Panc1 (cell line): ENCODE measurements at regions not wholly inside any gene's neighbourhood (a gene's known extent, or its start where the extent isn't known, plus 50 kb on each side); places are given as distances from the start of the nearest gene placed in this dataset.

Experiments
- ATAC-seq: fragments of 200-7000 bp; cut with Tn5 transposase; 2 replicates; pipeline ENCODE4 v1.9.1; 2020; ENCODE audit warnings: mild to moderate bottlenecking, moderate library complexity
- BruUV-seq: library from RNA; stranded (reverse); fragments of 400-500 nt; replicated peaks from 2 replicates; lab custom pipeline; 2021; lab: Mats Ljungman, UMichigan
- CTCF ChIA-PET: fragments of 300-600 bp; sonication (Branson Sonifier 250); formaldehyde crosslinking; loops from one replicate; lab custom pipeline; 2022; ENCODE audit warnings: antibody characterized with exemption; lab: Charles Lee
- POLR2A ChIA-PET: fragments of 300-600 bp; sonication (Branson Sonifier 250); formaldehyde crosslinking; loops from one replicate; lab custom pipeline; 2022; ENCODE audit warnings: antibody characterized with exemption; lab: Charles Lee
- DNase-seq: peaks from one replicate; pipeline ENCODE4 v3.0.0-alpha.2; 2010; ENCODE audit warnings: low read depth, low spot score
- H3K27ac ChIP-seq: 2 replicates; pipeline ENCODE4 v1.5.1; 2011; ENCODE audit warnings: mild to moderate bottlenecking, low read length, inconsistent platforms
- H3K27me3 ChIP-seq: fragments of 200-500 bp; sonication (Bioruptor generic); 2 replicates; pipeline ENCODE4 v1.6.0; 2014; ENCODE audit warnings: low read length, inconsistent platforms; ENCODE audit not compliant: control insufficient read depth, insufficient read depth
- H3K36me3 ChIP-seq: fragments of 200-500 bp; sonication (Bioruptor generic); 2 replicates; pipeline ENCODE4 v1.5.1; 2014; ENCODE audit warnings: inconsistent platforms, mild to moderate bottlenecking, low read length, moderate library complexity; ENCODE audit not compliant: control insufficient read depth, insufficient read depth
- H3K4me1 ChIP-seq: 2 replicates; pipeline ENCODE4 v1.5.1; 2011; ENCODE audit warnings: inconsistent platforms, mild to moderate bottlenecking, low read length, moderate library complexity; ENCODE audit not compliant: control insufficient read depth, insufficient read depth
- H3K4me3 ChIP-seq, 2 experiments: 2 replicates each; pipeline ENCODE4 v1.5.1; 2011 to 2012; ENCODE audit warnings: low read depth in 2 of 2, low read length in 2 of 2, mild to moderate bottlenecking in 2 of 2, inconsistent platforms in 1 of 2, moderate library complexity in 1 of 2
- H3K9me3 ChIP-seq: fragments of 200-500 bp; sonication (Bioruptor generic); 2 replicates; pipeline ENCODE4 v1.5.1; 2014; ENCODE audit warnings: low read depth, mild to moderate bottlenecking, inconsistent platforms, low read length, moderate library complexity; ENCODE audit not compliant: control insufficient read depth, insufficient read depth
- POLR2AphosphoS5 ChIP-seq: IDR thresholded peaks from 2 replicates; pipeline ENCODE4 v1.6.1; 2012; ENCODE audit warnings: mild to moderate bottlenecking, low read depth, low read length, moderate library complexity
- SIN3A ChIP-seq: IDR thresholded peaks from 2 replicates; pipeline ENCODE4 v1.6.1; 2012; ENCODE audit warnings: low read depth, mild to moderate bottlenecking, low read length, moderate library complexity, borderline replicate concordance; ENCODE audit not compliant: insufficient read depth
- TCF7L2 ChIP-seq: IDR thresholded peaks from 2 replicates; pipeline ENCODE4 v1.6.1; 2011; ENCODE audit warnings: mild to moderate bottlenecking, low read depth, low read length, inconsistent platforms
- in situ Hi-C: cut with HindIII; loops from 2 replicates; pipeline ENCODE4 v1.10.0; 2016; ENCODE audit warnings: low sequenced_read_pairs, low pct_unique_long_range_greater_than_20kb
- intact Hi-C: fragments of 100-400 bp; cut with micrococcal nuclease; formaldehyde crosslinking; loops from one replicate; pipeline ENCODE4 v1.10.0; 2022; ENCODE audit not compliant: unreplicated experiment
- TF ChIP-seq, protein P1 (sequence below), 2 experiments: IDR thresholded peaks; 2 replicates each; pipeline ENCODE4 v1.6.1; 2011 to 2012; ENCODE audit warnings: low read depth in 2 of 2, control low read depth in 1 of 2, low read length in 1 of 2, mild to moderate bottlenecking in 1 of 2, moderate library complexity in 1 of 2; ENCODE audit not compliant: insufficient read depth in 1 of 2
- TF ChIP-seq, protein P2 (sequence below): fragments of 450-650 bp; IDR thresholded peaks from 2 replicates; pipeline ENCODE4 v1.5.1; 2017; ENCODE audit warnings: mild to moderate bottlenecking

GRCh38 chr21:43280949-43281633 lies 112.3 kb downstream of the CRYAA start:
- Histone ChIP-seq H3K36me3 (no peaks in the 10 kb centered on the region), H3K9me3 (no peaks in the 10 kb centered on the region), H3K4me3 (no peak overlapping the region), H3K27me3 (no peaks in the 10 kb centered on the region), H3K4me1 (no peaks in the 10 kb centered on the region), H3K27ac (no peak overlapping the region)
- POLR2A ChIA-PET: interaction anchor here (0.6 kb wide), 1 partner anchor 40 kb away, joined by 3 read pairs; no protein-coding TSS in a partner anchor
- ATAC-seq (peak; percentile 41; the same call in 1 of the 2 replicates), DNase-seq (no peak)
- CTCF ChIA-PET: no interaction called here
- in situ Hi-C loops: no loop called here
- intact Hi-C loops: no loop called here
- TF ChIP-seq, protein P1, sequence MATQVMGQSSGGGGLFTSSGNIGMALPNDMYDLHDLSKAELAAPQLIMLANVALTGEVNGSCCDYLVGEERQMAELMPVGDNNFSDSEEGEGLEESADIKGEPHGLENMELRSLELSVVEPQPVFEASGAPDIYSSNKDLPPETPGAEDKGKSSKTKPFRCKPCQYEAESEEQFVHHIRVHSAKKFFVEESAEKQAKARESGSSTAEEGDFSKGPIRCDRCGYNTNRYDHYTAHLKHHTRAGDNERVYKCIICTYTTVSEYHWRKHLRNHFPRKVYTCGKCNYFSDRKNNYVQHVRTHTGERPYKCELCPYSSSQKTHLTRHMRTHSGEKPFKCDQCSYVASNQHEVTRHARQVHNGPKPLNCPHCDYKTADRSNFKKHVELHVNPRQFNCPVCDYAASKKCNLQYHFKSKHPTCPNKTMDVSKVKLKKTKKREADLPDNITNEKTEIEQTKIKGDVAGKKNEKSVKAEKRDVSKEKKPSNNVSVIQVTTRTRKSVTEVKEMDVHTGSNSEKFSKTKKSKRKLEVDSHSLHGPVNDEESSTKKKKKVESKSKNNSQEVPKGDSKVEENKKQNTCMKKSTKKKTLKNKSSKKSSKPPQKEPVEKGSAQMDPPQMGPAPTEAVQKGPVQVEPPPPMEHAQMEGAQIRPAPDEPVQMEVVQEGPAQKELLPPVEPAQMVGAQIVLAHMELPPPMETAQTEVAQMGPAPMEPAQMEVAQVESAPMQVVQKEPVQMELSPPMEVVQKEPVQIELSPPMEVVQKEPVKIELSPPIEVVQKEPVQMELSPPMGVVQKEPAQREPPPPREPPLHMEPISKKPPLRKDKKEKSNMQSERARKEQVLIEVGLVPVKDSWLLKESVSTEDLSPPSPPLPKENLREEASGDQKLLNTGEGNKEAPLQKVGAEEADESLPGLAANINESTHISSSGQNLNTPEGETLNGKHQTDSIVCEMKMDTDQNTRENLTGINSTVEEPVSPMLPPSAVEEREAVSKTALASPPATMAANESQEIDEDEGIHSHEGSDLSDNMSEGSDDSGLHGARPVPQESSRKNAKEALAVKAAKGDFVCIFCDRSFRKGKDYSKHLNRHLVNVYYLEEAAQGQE (IDR thresholded peaks at IDR 0.05; ENCODE audit: insufficient read depth in 1 of 2, low read depth in 2 of 2, low read length in 1 of 2): no peak
- TF ChIP-seq POLR2AphosphoS5 (no peak), TCF7L2 (no peak), SIN3A (no peak)
- TF ChIP-seq, protein P2, sequence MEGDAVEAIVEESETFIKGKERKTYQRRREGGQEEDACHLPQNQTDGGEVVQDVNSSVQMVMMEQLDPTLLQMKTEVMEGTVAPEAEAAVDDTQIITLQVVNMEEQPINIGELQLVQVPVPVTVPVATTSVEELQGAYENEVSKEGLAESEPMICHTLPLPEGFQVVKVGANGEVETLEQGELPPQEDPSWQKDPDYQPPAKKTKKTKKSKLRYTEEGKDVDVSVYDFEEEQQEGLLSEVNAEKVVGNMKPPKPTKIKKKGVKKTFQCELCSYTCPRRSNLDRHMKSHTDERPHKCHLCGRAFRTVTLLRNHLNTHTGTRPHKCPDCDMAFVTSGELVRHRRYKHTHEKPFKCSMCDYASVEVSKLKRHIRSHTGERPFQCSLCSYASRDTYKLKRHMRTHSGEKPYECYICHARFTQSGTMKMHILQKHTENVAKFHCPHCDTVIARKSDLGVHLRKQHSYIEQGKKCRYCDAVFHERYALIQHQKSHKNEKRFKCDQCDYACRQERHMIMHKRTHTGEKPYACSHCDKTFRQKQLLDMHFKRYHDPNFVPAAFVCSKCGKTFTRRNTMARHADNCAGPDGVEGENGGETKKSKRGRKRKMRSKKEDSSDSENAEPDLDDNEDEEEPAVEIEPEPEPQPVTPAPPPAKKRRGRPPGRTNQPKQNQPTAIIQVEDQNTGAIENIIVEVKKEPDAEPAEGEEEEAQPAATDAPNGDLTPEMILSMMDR: no peak
- no TSS peak for BruUV-seq

GRCh38 chr21:43279578-43279894 lies 110.7 kb downstream of the CRYAA start:
- no peak for DNase-seq
- H3K27me3 ChIP-seq: no peaks in the 10 kb centered on the region
- CTCF ChIA-PET: no interaction called here
- no peaks in the 10 kb centered on the region for H3K36me3 ChIP-seq
- H3K27ac ChIP-seq: no peak overlapping the region
- intact Hi-C loops (no loop called here), in situ Hi-C loops (no loop called here)
- BruUV-seq: no TSS peak
- TF ChIP-seq, protein P2: no peak
- TF ChIP-seq POLR2AphosphoS5: no peak
- H3K4me1 ChIP-seq: no peaks in the 10 kb centered on the region
- no peaks in the 10 kb centered on the region for H3K9me3 ChIP-seq
- ATAC-seq: no peak
- no peak overlapping the region for H3K4me3 ChIP-seq
- POLR2A ChIA-PET: no interaction called here
